ENCODE measurements at regions not wholly inside any gene's neighbourhood (a gene's known extent, or its start where the extent isn't known, plus 50 kb on each side); places are given as distances from the start of the nearest gene placed in this dataset.
A peak's percentile ranks its signal among the peaks of the same experiment; 100 is the strongest.
"Not testable (repeated sequence)": the region's sequence is repeated elsewhere in the genome, so short reads cannot be mapped to it uniquely, and the experiment has no call there.

- no peak for DNase-seq (ENCODE audit: low spot score)
Observed at GRCh38 chr9:97773091-97773490, 76.0 kb upstream of the XPA start.

DNA sequence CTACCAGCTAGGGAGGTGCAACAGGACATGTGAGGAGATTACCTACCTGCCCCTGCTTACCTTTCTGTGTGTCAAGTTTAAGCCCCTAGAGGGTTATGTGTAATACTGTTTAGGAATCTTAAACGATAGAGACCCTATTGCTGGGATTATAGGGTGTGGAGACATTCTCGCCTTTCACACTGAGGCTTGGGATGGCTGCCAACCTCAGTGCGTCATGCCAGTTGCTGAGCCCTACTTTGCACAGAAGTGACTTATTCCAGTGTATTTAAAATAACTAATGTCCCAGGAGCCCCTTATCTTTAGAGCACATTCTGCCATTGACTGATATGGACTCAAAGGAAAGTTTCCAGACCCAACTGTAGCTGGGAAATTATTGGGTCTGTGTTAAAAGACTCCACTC, 76.6 kb upstream of the XPA start:
- DNase-seq (ENCODE audit: low spot score) = no peak

GRCh38 chr9:97774673-97775072, 77.5 kb upstream of the XPA start:
- no peak for DNase-seq (ENCODE audit: low spot score)

DNA sequence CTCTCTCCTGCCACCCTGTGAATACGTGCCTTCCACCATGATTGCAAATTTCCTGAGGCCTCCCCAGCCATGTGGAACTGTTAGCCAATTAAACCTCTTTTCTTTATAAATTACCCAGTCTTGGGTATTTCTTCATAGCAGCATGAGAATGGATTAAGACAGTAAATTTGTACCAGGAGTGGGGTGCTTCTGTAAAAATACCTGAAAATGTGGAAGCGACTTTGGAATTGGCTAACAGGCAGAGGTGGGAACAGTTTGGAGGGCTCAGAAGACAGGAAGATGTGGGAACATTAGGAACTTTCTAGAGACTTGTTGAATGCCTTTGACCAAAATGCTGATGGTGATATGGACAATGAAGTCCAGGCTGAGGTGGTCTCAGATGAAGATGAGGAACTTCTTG, 74.3 kb upstream of the FOXE1 start:
- DNase-seq (ENCODE audit: low spot score) = not testable (repeated sequence)

DNA sequence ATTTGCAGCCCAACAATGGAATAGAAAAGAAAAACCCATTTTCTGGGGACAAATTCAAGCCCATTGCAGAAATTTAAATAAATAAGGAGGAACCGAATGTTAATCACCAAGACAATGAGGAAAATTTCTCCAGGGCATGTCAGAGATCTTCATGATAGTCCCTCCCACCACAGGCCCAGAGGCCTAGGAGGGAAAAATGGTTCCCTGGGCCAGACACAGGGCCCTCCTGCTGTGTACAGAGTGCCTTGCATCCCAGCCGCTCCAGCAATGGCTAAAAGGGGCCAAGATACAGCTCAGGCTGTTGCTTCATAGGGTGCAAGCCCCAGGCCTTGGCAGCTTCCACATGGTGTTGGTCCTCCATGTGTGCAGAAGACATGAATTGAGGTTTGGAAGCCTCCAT, 73.4 kb upstream of the FOXE1 start:
- no peak for DNase-seq (ENCODE audit: low spot score)

DNA sequence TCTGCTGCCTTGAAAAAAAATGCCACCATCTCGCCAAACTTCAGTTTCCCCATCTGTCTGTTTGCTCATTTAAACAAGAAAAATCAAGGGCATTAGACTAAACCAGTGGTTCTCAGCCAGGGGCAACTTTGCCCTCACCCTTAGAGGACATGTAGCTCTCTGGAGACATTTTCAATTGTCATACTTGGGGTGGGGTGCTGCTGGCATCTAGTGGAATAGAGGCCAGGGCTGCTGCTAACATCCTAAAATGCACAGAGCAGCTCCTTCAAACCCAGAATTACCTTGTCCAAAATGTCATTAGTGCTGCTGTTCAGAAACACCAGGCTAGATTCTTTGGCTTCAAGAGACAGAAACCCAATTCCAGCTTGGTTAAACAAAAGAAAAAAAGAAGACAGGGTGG, 71.1 kb upstream of the FOXE1 start:
- DNase-seq (ENCODE audit: low spot score) = no peak

DNA sequence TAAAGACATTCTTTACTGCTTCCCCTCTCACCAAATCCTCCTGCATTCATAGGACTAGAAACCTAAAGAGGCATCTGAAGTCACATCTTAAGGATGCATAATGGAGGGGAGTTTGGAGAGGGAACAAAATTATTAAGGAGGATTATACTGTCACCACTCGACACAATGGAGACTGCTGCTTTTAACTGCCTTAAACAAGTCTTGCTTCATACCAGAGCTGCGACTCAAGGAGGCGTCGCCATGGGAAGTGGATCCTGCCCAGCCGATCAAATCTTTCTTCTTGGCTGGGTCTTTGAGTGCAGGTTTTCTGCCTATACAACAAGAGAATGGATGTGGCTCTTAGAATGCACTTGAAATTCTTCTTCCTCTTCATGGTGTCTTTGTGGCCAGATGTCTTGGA, 66.7 kb upstream of the FOXE1 start:
- DNase-seq (ENCODE audit: low spot score) = no peak

- no peak for DNase-seq (ENCODE audit: low spot score)
Observed at GRCh38 chr9:97787551-97787950, 65.5 kb upstream of the FOXE1 start.

DNA sequence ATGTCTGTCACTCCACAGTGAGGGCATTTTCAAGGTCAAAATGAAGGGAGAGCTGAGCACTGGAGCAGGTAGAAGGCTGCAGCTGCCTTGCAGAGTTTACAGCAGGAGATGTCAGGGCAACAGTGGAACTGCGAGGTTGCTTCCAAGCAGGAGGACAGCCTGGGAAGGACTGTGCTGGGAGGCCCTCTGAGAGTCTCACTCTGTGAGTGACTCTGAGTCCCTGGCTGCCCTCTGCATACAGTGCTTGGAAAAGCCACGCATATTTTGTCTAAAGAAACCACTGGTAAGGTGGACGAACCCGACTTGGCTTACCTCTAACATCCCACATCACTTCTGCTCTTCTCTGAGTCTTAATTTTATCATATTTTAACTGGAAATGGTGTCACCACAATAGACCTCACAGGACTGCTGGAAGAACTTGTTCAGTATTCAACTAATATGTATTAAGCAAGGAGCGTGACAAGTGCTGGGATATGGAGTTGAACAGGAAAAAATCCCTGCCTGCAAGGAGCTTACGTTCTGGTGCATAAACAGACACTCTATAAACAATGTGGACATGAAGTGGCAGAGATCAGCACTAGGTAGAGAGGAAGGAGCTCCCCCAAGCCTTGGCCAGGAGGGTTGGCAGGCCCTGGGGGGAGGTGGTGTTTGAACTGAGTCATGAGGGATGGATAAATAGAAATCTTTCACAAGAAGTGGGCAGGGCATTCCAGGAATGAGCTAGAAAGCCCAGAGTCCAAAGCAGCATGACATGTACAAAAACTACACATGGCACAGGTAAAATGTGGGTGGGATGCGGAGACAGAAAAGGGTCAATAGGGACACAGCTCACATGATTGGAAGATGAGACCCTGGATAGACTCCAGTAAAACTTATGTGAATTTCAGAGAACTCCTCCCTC, 64.0 kb upstream of the FOXE1 start:
- no peak for DNase-seq (ENCODE audit: low spot score)

- no peak for DNase-seq (ENCODE audit: low spot score)
Observed at GRCh38 chr9:97790542-97790941, 62.5 kb upstream of the FOXE1 start.

DNA sequence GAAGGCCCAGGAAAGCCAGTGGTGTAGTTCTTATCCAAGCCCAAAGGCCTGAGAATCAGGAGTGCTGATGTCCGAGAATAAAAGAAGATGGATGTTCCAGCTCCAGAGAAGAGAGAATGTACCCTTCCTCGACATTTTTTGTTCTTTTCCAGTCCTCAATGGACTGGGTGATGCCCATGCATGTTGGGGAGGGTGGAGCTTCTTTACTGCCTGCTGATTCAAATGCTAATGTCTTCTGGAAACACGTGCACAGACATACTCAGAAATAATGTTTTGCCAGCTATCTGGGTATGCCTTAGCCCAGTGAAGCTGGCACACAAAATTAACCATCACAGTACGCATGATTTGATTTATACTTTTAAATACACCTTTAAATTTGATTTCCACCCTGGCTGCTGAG, 61.5 kb upstream of the FOXE1 start:
- DNase-seq (ENCODE audit: low spot score) = no peak

DNA sequence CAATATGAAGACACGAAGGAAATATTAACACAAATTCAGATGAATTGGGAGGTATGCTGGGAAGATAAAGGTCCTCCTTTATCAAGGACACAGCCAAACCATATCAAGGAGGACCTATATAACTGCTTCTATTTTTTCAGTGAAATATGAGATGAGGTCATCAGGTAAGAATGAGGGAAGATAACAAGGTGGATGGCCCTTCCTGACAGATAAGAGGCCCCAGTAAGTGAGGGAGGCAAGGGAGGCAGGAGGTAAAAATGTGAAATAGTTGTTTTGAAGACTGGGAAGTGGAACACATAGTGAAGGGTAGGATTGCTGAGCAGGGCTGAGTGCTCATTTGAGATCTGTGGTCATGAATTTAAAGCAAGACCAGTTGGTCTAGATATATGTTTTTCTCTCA, 60.0 kb upstream of the FOXE1 start:
- no peak for DNase-seq (ENCODE audit: low spot score)

- DNase-seq (ENCODE audit: low spot score) = no peak
Observed at GRCh38 chr9:97794666-97795065, 58.4 kb upstream of the FOXE1 start.

DNA sequence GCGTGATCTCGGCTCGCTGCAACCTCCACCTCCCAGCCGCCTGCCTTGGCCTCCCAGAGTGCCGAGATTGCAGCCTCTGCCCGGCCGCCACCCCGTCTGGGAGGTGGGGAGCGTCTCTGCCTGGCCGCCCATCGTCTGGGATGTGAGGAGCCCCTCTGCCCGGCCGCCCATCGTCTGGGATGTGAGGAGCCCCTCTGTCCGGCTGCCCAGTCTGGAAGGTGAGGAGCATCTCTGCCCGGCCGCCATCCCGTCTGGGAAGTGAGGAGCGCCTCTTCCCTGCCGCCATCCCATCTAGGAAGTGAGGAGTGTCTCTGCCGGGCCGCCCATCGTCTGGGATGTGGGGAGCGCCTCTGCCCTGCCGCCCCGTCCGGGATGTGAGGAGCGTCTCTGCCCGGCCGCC, 56.9 kb upstream of the FOXE1 start:
- DNase-seq (ENCODE audit: low spot score) = not testable (repeated sequence)

DNA sequence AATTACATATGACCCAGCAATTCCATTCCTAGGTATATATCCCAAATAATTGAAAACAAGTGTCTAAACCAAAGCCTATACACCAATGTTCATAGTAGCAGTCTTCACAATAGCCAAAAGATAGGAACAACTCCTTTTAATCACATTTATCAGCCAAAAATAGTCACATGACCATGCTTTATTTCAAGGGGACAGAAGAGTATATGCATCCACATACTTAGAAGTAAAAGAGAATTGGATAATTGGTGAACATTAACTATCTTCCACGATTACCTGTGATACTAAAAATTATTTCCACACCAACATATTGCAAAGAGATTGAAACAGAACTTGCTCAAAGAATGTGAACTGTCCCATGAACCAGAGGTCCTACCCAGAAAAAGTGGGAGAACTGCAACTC, 51.8 kb upstream of the FOXE1 start:
- DNase-seq (ENCODE audit: low spot score) = no peak

GRCh38 chr9:97802276-97802675, 50.8 kb upstream of the FOXE1 start:
- DNase-seq (ENCODE audit: low spot score) = no peak

GRCh38 chr9:97803167-97804058, 49.6 kb upstream of the FOXE1 start:
- peak; percentile 92 for DNase-seq (ENCODE audit: low spot score)

Data from mesenteric fat pad (tissue), 1 donor.